Head of caudate nucleus (tissue), 42 donors: ENCODE measurements at regions not wholly inside any gene's neighbourhood (a gene's known extent, or its start where the extent isn't known, plus 50 kb on each side); places are given as distances from the start of the nearest gene placed in this dataset.
A peak's percentile ranks its signal among the peaks of the same experiment; 100 is the strongest.
"Not testable (repeated sequence)": the region's sequence is repeated elsewhere in the genome, so short reads cannot be mapped to it uniquely, and the experiment has no call there.

Experiments used
- DNase-seq, 42 donors: peaks; one replicate each; pipeline versions ENCODE4 v3.0.0 to v3.0.0-alpha.2; 2020 to 2021; ENCODE audit warnings: mixed read lengths in 7 of 42
- intact Hi-C: fragments of 100-400 bp; cut with DNase I; formaldehyde crosslinking; loops from one replicate; pipeline ENCODE4 v1.15.0; 2022

DNA sequence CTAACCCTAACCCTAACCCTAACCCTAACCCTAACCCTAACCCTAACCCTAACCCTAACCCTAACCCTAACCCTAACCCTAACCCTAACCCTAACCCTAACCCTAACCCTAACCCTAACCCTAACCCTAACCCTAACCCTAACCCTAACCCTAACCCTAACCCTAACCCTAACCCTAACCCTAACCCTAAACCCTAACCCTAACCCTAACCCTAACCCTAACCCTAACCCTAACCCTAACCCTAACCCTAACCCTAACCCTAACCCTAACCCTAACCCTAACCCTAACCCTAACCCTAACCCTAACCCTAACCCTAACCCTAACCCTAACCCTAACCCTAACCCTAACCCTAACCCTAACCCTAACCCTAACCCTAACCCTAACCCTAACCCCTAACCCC lies 80.6 kb upstream of the PLEKHG4B start:
- intact Hi-C loops, DNase-seq: not testable (repeated sequence)

DNA sequence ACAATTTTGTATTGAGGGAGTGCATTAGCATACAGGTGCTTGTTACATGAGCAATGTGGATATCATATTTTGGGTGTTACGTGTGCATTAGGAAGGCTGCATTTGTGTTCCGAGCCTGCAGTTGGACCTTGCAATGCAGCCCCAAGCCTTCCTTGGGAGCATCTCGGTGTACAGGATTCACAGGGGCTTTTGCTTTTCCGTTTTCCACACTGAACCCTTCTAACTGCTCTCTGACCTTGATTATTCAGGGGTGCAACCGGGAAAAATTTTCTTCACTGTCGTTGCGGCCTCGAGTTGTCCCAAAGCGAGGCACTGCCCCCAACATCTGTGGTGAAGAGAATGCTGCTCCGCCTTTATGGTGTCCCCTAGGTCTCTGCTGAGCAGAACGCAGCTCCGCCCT lies 80.1 kb upstream of the PLEKHG4B start:
- intact Hi-C loops, result no loop called here

DNA sequence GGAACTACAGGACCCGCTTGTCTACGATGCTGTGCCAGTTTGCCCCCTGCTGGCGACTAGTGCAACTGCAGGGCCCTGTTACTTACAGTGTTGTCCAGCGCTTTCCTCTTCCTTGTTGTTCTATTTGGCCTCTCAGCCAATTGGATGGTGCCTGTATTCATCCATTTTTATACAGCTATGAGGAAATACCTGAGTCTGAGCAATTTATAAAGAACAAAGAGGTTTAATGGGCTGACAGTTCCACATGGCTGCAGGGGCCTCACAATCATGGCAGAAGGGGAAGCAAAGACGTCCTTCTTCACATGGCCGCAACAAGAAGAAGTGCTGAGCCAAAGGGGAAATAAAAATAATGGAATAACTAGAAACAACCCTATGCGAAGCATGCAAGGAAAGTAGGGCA lies 78.7 kb upstream of the PLEKHG4B start:
- no peak for DNase-seq
- intact Hi-C loops, result no loop called here

More for the DNA sequence above, 80.1 kb upstream of the PLEKHG4B start:
- no peak for DNase-seq

DNA sequence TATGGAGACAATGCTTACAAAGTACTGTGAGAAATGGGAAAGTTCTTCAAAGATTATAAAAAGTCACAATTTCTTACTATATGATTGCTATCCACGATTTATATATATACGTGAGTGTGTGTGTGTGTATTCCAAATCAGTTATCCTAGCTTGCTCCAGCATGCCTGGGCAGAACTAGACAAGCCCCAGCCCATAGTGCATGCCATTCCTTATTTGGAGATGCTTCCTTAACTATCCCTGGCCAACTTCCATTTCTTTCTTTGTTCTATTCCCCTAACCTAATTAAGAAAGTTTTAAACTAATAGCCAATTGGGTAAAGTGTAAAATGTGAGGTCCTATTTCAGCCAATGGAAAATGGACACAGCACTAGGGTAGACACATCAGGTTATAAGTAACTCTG lies 77.3 kb upstream of the PLEKHG4B start:
- DNase-seq, intact Hi-C loops: not testable (repeated sequence)

DNA sequence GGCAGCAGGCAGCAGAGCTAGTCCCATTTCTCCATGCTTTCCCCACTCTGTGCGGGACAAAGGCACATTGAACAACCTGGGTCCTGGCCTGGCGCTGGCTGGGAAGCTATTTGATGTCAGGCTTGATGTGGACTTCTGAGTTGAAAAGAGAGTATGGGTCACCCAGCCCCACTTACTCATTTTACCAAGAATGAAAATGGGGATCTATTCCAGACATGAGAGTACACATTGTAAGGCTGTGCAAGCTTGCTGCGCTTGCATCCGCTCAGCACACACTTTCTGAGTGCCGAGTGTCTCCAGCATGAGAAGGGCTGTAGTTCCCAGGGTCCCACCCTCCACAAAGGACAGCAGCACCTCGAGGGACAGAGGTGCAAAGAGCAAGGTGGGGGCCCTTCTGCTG lies 71.7 kb upstream of the PLEKHG4B start:
- intact Hi-C loops, DNase-seq: not testable (repeated sequence)

DNA sequence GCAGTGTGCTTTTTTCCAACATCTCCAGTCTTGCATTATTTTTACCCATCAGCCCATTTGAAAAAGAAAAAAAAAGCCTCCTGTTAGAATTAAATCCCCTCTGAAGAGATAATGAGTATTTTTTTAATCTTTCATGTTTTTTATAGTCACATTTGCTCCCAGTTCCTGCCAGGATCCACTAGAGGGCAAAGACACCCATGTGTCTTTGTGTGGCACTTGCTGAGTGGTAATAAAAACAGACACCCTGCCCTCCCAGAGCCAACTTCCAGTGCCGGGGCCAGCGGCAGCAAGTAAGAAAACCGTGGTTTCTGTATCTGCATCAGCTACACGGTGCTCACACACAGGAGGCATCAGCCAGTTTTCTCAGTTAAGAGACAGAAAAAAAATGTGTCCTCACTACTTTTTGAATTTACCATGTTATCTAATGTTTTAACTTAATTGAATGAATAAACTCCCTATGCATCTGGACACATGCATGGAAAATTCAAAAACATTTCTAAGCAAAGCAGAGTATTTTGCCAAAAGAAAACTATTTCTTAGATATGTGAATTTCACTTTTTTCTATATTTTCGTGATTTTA lies 70.2 kb upstream of the PLEKHG4B start:
- peak in 3 of 42 donors; percentile 11 to 15 (median 14) for DNase-seq
- intact Hi-C loops, result no loop called here

DNA sequence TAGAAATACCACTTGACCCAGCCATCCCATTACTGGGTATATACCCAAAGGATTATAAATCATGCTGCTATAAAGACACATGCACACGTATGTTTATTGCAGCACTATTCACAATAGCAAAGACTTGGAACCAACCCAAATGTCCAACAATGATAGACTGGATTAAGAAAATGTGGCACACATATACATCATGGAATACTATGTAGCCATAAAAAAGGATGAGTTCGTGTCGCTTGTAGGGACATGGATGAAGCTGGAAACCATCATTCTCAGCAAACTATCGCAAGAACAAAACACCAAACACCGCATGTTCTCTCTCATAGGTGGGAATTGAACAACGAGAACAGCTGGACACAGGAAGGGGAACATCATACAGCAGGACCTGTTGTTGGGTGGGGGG lies 68.1 kb upstream of the PLEKHG4B start:
- intact Hi-C loops, DNase-seq: not testable (repeated sequence)

DNA sequence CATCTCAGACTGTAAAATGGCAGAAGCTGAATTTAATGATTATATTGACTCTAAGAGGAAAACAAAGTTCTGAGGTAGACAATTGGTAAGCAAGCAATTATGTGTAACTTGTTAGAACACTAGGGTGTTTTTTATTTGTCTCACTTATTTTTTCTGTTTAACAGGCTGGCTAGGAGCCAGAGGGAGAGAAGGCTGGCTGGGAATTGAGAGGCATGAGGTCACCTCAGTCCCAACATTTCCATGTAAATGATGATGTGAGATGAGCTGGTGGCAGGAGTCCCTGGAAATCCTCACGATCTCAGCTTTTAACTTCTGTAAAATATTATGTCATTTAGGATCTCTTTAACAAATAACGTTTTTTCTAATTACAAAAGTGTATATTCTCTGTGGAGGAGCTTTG lies 66.9 kb upstream of the PLEKHG4B start:
- DNase-seq, intact Hi-C loops: not testable (repeated sequence)

DNA sequence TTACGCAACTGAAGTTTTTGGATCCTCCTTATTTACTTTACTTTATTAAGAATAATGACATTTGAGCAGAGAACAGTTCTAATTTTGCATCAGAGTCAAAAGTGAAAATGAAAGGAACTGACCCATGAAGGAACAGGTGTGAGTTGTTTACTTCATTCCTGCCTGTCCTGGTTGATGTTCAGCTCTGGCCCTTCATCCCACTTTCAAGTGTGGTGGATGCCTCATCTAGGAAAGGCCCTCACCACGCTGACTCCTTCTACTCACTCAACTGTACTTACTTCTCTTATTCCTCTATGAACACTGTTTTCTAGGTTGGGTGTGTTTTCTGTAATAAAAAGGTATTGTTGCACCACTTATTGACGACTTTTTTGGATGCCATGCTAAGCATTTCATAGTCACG lies 61.8 kb upstream of the PLEKHG4B start:
- DNase-seq, result no peak
- intact Hi-C loops, result no loop called here

DNA sequence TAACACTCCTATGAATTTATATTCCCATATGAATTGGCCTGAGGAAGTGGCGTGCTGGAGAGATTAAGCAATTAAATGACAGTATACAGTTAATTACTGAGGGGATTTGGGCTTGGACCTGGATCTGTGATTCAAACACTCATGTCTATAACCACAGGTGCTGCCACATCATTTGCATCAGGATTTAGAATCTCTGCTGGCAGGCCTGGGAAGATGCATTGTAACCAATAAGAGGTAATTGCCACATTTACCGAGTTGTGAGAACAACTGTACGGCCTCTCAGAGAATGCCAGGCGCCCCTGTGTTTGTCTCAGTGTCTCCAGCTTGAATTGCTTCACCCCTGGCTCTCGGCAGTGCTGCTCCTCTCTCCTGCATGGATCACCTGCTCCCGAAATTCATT lies 61.4 kb upstream of the PLEKHG4B start:
- intact Hi-C loops, DNase-seq: not testable (repeated sequence)

DNA sequence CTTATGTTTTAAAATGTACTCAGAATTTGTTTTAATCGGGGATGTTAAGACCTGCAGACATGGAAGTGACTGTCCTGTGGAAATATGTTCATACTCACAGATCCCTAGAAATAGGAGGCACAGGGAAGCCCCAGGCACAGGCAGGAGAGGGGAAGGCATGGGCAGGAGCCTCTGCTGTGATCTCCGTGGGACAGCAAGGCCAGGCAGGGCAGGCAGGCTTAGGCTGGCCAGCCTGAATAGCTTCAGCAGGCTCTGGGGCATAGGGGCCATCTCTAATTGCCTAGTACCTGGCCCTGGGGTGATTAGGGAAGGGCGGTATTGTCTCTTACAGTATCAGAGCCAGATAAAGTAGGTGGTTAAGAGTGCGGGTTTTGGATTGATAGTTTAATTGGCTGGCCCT lies 59.8 kb upstream of the PLEKHG4B start:
- intact Hi-C loops, result no loop called here
- no peak for DNase-seq

DNA sequence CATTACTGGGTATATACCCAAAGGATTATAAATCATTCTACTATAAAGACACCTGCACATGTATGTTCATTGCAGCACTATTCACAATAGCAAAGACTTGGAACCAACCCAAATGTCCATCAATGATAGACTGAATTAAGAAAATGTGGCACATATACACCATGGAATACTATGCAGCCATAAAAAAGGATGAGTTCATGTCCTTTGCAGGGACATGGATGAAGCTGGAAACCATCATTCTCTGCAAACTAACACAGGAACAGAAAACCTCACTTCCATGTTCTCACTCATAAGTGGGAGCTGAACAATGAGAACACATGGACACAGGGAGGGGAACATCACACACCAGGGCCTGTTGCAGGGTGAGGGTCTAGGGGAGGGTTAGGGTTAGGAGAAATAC lies 56.4 kb upstream of the PLEKHG4B start:
- DNase-seq, intact Hi-C loops: not testable (repeated sequence)

DNA sequence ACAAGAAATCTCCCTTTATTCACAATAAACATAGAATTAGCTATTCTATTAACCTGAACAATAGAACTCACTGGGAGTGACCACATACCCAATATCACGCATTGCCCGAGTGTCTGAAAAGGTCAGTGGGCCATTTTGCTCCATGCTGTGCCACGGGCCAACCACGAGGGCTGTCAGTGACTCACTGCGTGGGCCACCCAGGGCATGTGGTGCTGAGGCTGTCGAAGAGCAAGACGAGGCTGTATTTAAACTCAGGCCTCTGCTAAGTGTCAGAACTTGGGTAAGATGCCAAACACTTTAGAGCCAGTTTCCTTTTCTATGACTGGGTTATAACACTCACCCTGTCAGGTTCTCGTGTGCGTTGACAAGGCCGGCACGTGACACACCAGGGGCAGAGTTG lies 54.8 kb upstream of the PLEKHG4B start:
- DNase-seq, intact Hi-C loops: not testable (repeated sequence)

DNA sequence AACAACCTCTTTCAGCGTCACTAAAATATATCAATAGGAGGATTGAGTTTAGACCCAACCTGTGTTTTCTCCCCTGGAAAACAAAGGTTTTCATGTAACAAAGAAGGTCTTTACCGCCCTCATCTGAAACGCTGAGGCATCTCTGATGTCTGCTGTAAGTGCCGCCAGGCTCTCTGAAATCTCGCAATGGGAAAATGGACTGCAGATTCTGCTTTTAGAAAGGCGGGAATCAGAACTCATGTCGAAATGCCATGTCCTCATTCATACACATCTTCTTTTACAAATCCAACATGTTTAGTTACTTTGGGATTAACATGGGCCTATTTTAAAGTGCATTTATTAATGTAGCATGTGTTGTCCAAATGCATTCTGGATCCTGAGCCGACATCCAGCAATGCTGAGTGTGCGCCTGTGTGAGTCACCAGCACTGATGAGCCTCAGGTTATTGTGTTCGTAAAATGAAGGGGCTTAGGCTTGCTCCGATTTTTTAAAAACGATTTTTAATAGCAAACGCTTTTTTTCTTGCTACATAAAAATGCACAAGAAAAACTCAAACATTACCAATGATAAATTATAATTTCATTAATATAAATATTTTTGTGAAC lies 51.9 kb upstream of the PLEKHG4B start:
- intact Hi-C loops, result no loop called here
- DNase-seq, result no peak
